Tibial nerve (tissue), 3 donors: ENCODE measurements at regions not wholly inside any gene's neighbourhood (a gene's known extent, or its start where the extent isn't known, plus 50 kb on each side); places are given as distances from the start of the nearest gene placed in this dataset.

Experiments used
- EP300 ChIP-seq, 2 donors: sonication (generic); formaldehyde crosslinking; IDR thresholded peaks; one replicate each; pipeline ENCODE4 v1.6.1; 2017; ENCODE audit warnings: antibody characterized with exemption in 2 of 2, mild to moderate bottlenecking in 1 of 2
- POLR2A ChIP-seq, 2 donors: fragments of 450-650 bp; IDR thresholded peaks; one replicate each; pipeline ENCODE4 v1.6.1; 2017; ENCODE audit warnings: antibody characterized with exemption in 2 of 2, mild to moderate bottlenecking in 2 of 2, moderate library complexity in 2 of 2

- no peak for TF ChIP-seq EP300 (IDR thresholded peaks at IDR 0.05)
- TF ChIP-seq POLR2A (IDR thresholded peaks at IDR 0.05) = no peak
These were observed 328.6 kb downstream of the CYLC2 start for GRCh38 chr9:103323699-103324098.
